ENCODE measurements at regions not wholly inside any gene's neighbourhood (a gene's known extent, or its start where the extent isn't known, plus 50 kb on each side); places are given as distances from the start of the nearest gene placed in this dataset.

DNA sequence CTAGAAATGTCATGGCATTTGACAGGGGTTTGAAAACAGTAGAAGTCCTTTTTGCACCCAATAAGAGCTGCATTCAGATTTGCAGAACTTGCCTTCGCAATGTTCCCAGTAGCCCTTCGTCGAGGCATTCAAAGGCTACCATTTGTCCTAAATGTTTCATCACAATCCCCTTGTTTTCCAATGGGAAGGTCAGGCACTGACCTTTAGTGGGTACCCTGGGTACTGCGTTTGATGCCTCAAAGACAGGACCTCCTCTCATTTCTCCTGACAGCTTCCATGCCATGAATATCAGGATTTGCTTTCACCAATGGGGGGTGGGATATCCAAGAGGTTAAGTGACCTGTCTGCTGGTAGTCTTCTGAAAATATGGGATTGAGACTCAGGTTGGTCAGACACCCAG is 1063.1 kb downstream of the BCL11B start:
- Histone ChIP-seq H3K9me3 (ENCODE audit: control insufficient read depth, insufficient read depth, low read length) (peaks cover 49% of the 10 kb centered on the region), H3K27ac (ENCODE audit: low read depth, low read length) (no peak overlapping the region), H3K4me3 (ENCODE audit: low read depth, low read length) (no peak overlapping the region), H3K27me3 (ENCODE audit: control insufficient read depth, insufficient read depth, low read length) (no peaks in the 10 kb centered on the region)
- ChIA-PET CTCF (no interaction called here), POLR2A (no interaction called here)
- DNase-seq (ENCODE audit: low read depth, low spot score): no peak
- TF ChIP-seq, protein P1, sequence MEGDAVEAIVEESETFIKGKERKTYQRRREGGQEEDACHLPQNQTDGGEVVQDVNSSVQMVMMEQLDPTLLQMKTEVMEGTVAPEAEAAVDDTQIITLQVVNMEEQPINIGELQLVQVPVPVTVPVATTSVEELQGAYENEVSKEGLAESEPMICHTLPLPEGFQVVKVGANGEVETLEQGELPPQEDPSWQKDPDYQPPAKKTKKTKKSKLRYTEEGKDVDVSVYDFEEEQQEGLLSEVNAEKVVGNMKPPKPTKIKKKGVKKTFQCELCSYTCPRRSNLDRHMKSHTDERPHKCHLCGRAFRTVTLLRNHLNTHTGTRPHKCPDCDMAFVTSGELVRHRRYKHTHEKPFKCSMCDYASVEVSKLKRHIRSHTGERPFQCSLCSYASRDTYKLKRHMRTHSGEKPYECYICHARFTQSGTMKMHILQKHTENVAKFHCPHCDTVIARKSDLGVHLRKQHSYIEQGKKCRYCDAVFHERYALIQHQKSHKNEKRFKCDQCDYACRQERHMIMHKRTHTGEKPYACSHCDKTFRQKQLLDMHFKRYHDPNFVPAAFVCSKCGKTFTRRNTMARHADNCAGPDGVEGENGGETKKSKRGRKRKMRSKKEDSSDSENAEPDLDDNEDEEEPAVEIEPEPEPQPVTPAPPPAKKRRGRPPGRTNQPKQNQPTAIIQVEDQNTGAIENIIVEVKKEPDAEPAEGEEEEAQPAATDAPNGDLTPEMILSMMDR (IDR thresholded peaks at IDR 0.05; ENCODE audit: low read depth, low read length): no peak

- POLR2A ChIA-PET: no interaction called here
- TF ChIP-seq, protein P1 (IDR thresholded peaks at IDR 0.05; ENCODE audit: low read depth, low read length): no peak
- no peak overlapping the region for H3K27ac ChIP-seq (ENCODE audit: low read depth, low read length)
- CTCF ChIA-PET: interaction anchor here (0.6 kb wide), 2 partner anchors 40 to 1057 kb away, joined by 3 read pairs; no protein-coding TSS in a partner anchor
- DNase-seq (ENCODE audit: low read depth, low spot score): no peak
- peaks cover 43% of the 10 kb centered on the region for H3K9me3 ChIP-seq (ENCODE audit: control insufficient read depth, insufficient read depth, low read length)
- H3K27me3 ChIP-seq (ENCODE audit: control insufficient read depth, insufficient read depth, low read length): no peaks in the 10 kb centered on the region
- no peak overlapping the region for H3K4me3 ChIP-seq (ENCODE audit: low read depth, low read length)
These were observed 1061.8 kb downstream of the BCL11B start for GRCh38 chr14:98210045-98210672.

GRCh38 chr14:98217530-98217929 is 1054.5 kb downstream of the BCL11B start:
- no peak for DNase-seq (ENCODE audit: low read depth, low spot score)
- CTCF ChIA-PET: no interaction called here
- POLR2A ChIA-PET: no interaction called here
- H3K27me3 ChIP-seq (ENCODE audit: control insufficient read depth, insufficient read depth, low read length): no peaks in the 10 kb centered on the region
- TF ChIP-seq, protein P1 (IDR thresholded peaks at IDR 0.05; ENCODE audit: low read depth, low read length): no peak
- no peak overlapping the region for H3K27ac ChIP-seq (ENCODE audit: low read depth, low read length)
- H3K4me3 ChIP-seq (ENCODE audit: low read depth, low read length): no peak overlapping the region
- peaks cover 28% of the 10 kb centered on the region; the same call in 1 of the 2 replicates for H3K9me3 ChIP-seq (ENCODE audit: control insufficient read depth, insufficient read depth, low read length)

DNA sequence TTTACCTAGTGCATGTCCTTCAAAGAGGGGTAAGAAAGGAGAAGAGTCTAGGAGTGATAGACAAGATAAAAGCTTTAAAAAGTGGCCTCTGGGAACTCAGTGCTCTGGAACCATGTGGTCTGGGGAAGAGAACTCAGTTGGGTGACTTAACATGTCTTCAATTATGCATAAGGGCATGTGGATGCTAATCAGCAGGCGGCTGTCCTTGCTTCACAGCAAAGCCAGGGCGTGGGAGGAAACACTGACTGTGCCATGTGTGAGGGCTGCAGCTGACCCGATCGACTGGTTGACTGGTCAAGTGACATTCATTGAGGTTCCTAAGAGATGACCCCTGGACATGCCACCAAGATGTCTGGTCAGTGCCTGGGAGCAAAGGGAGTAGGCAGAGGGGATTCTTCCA is 1053.8 kb downstream of the BCL11B start:
- Histone ChIP-seq H3K27me3 (ENCODE audit: control insufficient read depth, insufficient read depth, low read length) (no peaks in the 10 kb centered on the region), H3K27ac (ENCODE audit: low read depth, low read length) (no peak overlapping the region), H3K4me3 (ENCODE audit: low read depth, low read length) (no peak overlapping the region), H3K9me3 (ENCODE audit: control insufficient read depth, insufficient read depth, low read length) (peaks cover 33% of the 10 kb centered on the region)
- no peak for DNase-seq (ENCODE audit: low read depth, low spot score)
- CTCF ChIA-PET: no interaction called here
- TF ChIP-seq, protein P1 (IDR thresholded peaks at IDR 0.05; ENCODE audit: low read depth, low read length): no peak
- POLR2A ChIA-PET: no interaction called here

- Histone ChIP-seq H3K27ac (ENCODE audit: low read depth, low read length) (no peak overlapping the region), H3K9me3 (ENCODE audit: control insufficient read depth, insufficient read depth, low read length) (peaks cover 36% of the 10 kb centered on the region), H3K27me3 (ENCODE audit: control insufficient read depth, insufficient read depth, low read length) (no peaks in the 10 kb centered on the region), H3K4me3 (ENCODE audit: low read depth, low read length) (no peak overlapping the region)
- DNase-seq (ENCODE audit: low read depth, low spot score): no peak
- POLR2A ChIA-PET: no interaction called here
- TF ChIP-seq, protein P1 (IDR thresholded peaks at IDR 0.05; ENCODE audit: low read depth, low read length): no peak
- CTCF ChIA-PET: no interaction called here
These were observed 1052.4 kb downstream of the BCL11B start for GRCh38 chr14:98219638-98220037.

All from AG04450 (cell line).